ENCODE measurements at regions not wholly inside any gene's neighbourhood (a gene's known extent, or its start where the extent isn't known, plus 50 kb on each side); places are given as distances from the start of the nearest gene placed in this dataset.

GRCh38 chr1:181192316-181192715 lies 103.8 kb downstream of the IER5 start:
- Mint-ChIP-seq H3K4me3 (ENCODE audit: unreplicated experiment) (no peak overlapping the region), H3K27me3 (ENCODE audit: low read depth) (peaks cover 32% of the 10 kb centered on the region), H3K9me3 (ENCODE audit: low read depth) (peaks cover 5% of the 10 kb centered on the region), H3K36me3 (ENCODE audit: low read depth) (peaks cover 1% of the 10 kb centered on the region), H3K27ac (ENCODE audit: unreplicated experiment) (no peak overlapping the region), H3K4me1 (ENCODE audit: low read depth) (peaks cover 3% of the 10 kb centered on the region)
- DNase-seq (ENCODE audit: low spot score) = no peak
- TF ChIP-seq CTCF (IDR thresholded peaks at IDR 0.05) = no peak

DNA sequence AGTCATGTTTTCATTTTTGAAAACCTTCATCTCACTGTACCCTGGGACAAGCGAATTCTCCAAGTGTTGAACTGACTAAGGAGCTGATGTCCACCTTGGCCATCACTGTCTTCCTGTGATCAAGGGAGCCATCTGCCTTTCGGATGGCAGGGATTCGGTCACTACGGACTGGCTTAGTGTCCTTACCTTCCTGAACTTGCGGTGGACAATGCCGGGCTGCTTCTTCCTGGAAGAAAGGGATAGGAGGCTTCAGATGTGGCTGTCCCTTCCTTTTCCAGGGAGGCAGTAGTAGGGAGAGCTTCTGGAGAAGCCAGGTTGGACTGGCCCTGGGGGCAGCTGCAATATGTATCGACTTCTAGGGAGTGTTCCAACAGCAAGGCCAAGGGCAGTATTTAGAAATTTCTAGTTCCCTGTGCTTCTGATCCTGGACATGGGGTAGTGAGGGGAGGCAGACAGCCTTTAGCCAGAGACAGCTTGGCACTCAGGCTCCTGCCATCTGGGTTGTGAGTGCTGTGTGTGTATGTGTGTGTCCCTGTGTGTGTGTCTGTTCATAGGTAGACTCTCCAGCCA lies 114.6 kb downstream of the IER5 start:
- Mint-ChIP-seq H3K36me3 (ENCODE audit: low read depth) (no peaks in the 10 kb centered on the region), H3K4me1 (ENCODE audit: low read depth) (no peaks in the 10 kb centered on the region), H3K27ac (ENCODE audit: unreplicated experiment) (no peak overlapping the region)

GRCh38 chr1:181204530-181204929 lies 116.0 kb downstream of the IER5 start:
- no peak for TF ChIP-seq CTCF (IDR thresholded peaks at IDR 0.05)
- Mint-ChIP-seq H3K36me3 (ENCODE audit: low read depth) (no peaks in the 10 kb centered on the region), H3K4me1 (ENCODE audit: low read depth) (no peaks in the 10 kb centered on the region), H3K4me3 (ENCODE audit: unreplicated experiment) (no peak overlapping the region), H3K27ac (ENCODE audit: unreplicated experiment) (no peak overlapping the region), H3K9me3 (ENCODE audit: low read depth) (peaks cover 7% of the 10 kb centered on the region), H3K27me3 (ENCODE audit: low read depth) (peaks cover 50% of the 10 kb centered on the region)
- no peak for DNase-seq (ENCODE audit: low spot score)

More for the DNA sequence above, 114.6 kb downstream of the IER5 start:
- no peak for TF ChIP-seq CTCF (IDR thresholded peaks at IDR 0.05)
- no peak overlapping the region for H3K4me3 Mint-ChIP-seq (ENCODE audit: unreplicated experiment)
- H3K9me3 Mint-ChIP-seq (ENCODE audit: low read depth) = peaks cover 10% of the 10 kb centered on the region
- H3K27me3 Mint-ChIP-seq (ENCODE audit: low read depth) = peaks cover 49% of the 10 kb centered on the region
- DNase-seq (ENCODE audit: low spot score) = no peak

- Mint-ChIP-seq H3K27me3 (ENCODE audit: low read depth) (peaks cover 44% of the 10 kb centered on the region), H3K9me3 (ENCODE audit: low read depth) (no peaks in the 10 kb centered on the region), H3K27ac (ENCODE audit: unreplicated experiment) (no peak overlapping the region), H3K36me3 (ENCODE audit: low read depth) (no peaks in the 10 kb centered on the region), H3K4me3 (ENCODE audit: unreplicated experiment) (no peak overlapping the region), H3K4me1 (ENCODE audit: low read depth) (no peaks in the 10 kb centered on the region)
- DNase-seq (ENCODE audit: low spot score) = no peak
- no peak for TF ChIP-seq CTCF (IDR thresholded peaks at IDR 0.05)
Measured at GRCh38 chr1:181205901-181206300, 117.4 kb downstream of the IER5 start.

- H3K27me3 Mint-ChIP-seq (ENCODE audit: low read depth) = peaks cover 50% of the 10 kb centered on the region
- no peak overlapping the region for H3K4me3 Mint-ChIP-seq (ENCODE audit: unreplicated experiment)
- no peaks in the 10 kb centered on the region for H3K9me3 Mint-ChIP-seq (ENCODE audit: low read depth)
- no peak overlapping the region for H3K27ac Mint-ChIP-seq (ENCODE audit: unreplicated experiment)
- no peaks in the 10 kb centered on the region for H3K4me1 Mint-ChIP-seq (ENCODE audit: low read depth)
- no peak for TF ChIP-seq CTCF (IDR thresholded peaks at IDR 0.05)
- no peak for DNase-seq (ENCODE audit: low spot score)
- H3K36me3 Mint-ChIP-seq (ENCODE audit: low read depth) = no peaks in the 10 kb centered on the region
Measured at GRCh38 chr1:181206513-181206912, 118.0 kb downstream of the IER5 start.

Measured in chondrocyte (in vitro differentiated cells).